ENCODE measurements at regions not wholly inside any gene's neighbourhood (a gene's known extent, or its start where the extent isn't known, plus 50 kb on each side); places are given as distances from the start of the nearest gene placed in this dataset.

DNA sequence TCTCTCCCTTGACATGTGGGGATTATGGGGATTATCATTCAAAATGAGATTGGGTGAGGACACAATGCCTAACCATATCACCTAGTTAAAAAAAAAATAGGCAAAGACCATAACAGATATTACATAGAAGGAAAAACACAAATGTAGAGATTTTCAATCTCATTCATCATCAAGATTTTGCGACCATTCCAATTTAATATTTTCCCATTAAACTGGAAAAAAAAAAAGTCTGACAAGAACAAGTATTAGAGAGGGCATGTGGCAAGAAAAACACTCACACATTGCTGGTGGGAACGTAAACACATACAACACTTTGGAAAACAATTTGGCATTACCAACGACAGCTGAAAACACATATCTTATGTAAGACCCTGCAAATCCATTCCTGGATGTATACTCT is 71.0 kb upstream of the MYCN start:
- no peaks in the 10 kb centered on the region for H3K9me3 ChIP-seq (ENCODE audit: control insufficient read depth, insufficient read depth, low read depth, low read length)
- TF ChIP-seq BCL11A (tag by site-specific recombination; IDR thresholded peaks at IDR 0.05; ENCODE audit: low read depth) (no peak), ZNF549 (tag by site-specific recombination; IDR thresholded peaks at IDR 0.05) (no peak), ZNF561 (tag by site-specific recombination; IDR thresholded peaks at IDR 0.05; ENCODE audit: borderline replicate concordance) (no peak), ZSCAN30 (tag by site-specific recombination; IDR thresholded peaks at IDR 0.05) (no peak), GLIS1 (tag by site-specific recombination; IDR thresholded peaks at IDR 0.05) (no peak), ZNF423 (tag by site-specific recombination; IDR thresholded peaks at IDR 0.05) (no peak), ZNF341 (tag by site-specific recombination; IDR thresholded peaks at IDR 0.05; ENCODE audit: low read depth) (no peak)
- TF ChIP-seq, protein P1, sequence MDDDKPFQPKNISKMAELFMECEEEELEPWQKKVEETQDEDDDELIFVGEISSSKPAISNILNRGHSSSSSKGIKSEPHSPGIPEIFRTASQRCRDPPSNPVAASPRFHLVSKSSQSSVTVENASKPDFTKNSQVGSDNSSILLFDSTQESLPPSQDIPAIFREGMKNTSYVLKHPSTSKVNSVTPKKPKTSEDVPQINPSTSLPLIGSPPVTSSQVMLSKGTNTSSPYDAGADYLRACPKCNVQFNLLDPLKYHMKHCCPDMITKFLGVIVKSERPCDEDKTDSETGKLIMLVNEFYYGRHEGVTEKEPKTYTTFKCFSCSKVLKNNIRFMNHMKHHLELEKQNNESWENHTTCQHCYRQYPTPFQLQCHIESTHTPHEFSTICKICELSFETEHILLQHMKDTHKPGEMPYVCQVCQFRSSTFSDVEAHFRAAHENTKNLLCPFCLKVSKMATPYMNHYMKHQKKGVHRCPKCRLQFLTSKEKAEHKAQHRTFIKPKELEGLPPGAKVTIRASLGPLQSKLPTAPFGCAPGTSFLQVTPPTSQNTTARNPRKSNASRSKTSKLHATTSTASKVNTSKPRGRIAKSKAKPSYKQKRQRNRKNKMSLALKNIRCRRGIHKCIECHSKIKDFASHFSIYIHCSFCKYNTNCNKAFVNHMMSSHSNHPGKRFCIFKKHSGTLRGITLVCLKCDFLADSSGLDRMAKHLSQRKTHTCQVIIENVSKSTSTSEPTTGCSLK (tag by site-specific recombination; IDR thresholded peaks at IDR 0.05) = no peak
- TF ChIP-seq, protein P2, sequence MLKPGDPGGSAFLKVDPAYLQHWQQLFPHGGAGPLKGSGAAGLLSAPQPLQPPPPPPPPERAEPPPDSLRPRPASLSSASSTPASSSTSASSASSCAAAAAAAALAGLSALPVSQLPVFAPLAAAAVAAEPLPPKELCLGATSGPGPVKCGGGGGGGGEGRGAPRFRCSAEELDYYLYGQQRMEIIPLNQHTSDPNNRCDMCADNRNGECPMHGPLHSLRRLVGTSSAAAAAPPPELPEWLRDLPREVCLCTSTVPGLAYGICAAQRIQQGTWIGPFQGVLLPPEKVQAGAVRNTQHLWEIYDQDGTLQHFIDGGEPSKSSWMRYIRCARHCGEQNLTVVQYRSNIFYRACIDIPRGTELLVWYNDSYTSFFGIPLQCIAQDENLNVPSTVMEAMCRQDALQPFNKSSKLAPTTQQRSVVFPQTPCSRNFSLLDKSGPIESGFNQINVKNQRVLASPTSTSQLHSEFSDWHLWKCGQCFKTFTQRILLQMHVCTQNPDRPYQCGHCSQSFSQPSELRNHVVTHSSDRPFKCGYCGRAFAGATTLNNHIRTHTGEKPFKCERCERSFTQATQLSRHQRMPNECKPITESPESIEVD (tag by site-specific recombination; IDR thresholded peaks at IDR 0.05) = no peak
- TF ChIP-seq, protein P3, sequence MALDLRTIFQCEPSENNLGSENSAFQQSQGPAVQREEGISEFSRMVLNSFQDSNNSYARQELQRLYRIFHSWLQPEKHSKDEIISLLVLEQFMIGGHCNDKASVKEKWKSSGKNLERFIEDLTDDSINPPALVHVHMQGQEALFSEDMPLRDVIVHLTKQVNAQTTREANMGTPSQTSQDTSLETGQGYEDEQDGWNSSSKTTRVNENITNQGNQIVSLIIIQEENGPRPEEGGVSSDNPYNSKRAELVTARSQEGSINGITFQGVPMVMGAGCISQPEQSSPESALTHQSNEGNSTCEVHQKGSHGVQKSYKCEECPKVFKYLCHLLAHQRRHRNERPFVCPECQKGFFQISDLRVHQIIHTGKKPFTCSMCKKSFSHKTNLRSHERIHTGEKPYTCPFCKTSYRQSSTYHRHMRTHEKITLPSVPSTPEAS (tag by site-specific recombination; IDR thresholded peaks at IDR 0.05) = no peak
- ChIA-PET CTCF (interaction anchor here (0.6 kb wide), 1 partner anchor 218 kb away, joined by 3 read pairs; no protein-coding TSS in a partner anchor), POLR2A (no interaction called here)
- no peak overlapping the region for H3K4me3 ChIP-seq (ENCODE audit: low read depth, low read length)
- no peak overlapping the region for H3K27ac ChIP-seq (ENCODE audit: extremely low read depth, low read depth, low read length)
- no peaks in the 10 kb centered on the region for H3K36me3 ChIP-seq (ENCODE audit: control insufficient read depth in 2 of 2, insufficient read depth in 1 of 2, low read length in 2 of 2)
- no peaks in the 10 kb centered on the region for H3K4me1 ChIP-seq (ENCODE audit: control insufficient read depth, insufficient read depth, low read length)

DNA sequence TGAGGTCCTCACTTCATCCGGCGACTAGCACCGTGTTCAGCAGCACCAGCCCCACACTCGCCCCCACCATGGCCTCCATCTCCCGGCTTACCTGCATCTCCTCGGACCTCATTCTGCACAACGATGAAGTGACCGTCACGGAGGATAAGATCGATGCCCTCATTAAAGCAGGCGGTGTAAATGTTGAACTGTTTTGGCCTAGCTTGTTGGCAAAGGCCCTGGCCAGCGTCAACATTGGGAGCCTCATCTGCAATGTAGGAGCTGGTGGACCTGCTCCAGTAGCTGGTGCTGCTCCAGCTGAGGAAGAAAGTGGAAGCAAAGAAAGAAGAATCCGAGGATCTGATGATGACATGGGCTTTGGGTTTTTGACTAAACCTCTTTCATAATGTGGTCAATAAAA is 70.5 kb upstream of the MYCN start:
- H3K36me3 ChIP-seq (ENCODE audit: control insufficient read depth in 2 of 2, insufficient read depth in 1 of 2, low read length in 2 of 2) = no peaks in the 10 kb centered on the region
- no peak overlapping the region for H3K4me3 ChIP-seq (ENCODE audit: low read depth, low read length)
- TF ChIP-seq, protein P4, sequence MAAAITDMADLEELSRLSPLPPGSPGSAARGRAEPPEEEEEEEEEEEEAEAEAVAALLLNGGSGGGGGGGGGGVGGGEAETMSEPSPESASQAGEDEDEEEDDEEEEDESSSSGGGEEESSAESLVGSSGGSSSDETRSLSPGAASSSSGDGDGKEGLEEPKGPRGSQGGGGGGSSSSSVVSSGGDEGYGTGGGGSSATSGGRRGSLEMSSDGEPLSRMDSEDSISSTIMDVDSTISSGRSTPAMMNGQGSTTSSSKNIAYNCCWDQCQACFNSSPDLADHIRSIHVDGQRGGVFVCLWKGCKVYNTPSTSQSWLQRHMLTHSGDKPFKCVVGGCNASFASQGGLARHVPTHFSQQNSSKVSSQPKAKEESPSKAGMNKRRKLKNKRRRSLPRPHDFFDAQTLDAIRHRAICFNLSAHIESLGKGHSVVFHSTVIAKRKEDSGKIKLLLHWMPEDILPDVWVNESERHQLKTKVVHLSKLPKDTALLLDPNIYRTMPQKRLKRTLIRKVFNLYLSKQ (tag by site-specific recombination; IDR thresholded peaks at IDR 0.05; ENCODE audit: borderline replicate concordance) = no peak
- TF ChIP-seq SCRT1 (tag by site-specific recombination; IDR thresholded peaks at IDR 0.05; ENCODE audit: borderline replicate concordance) (no peak), BCL11B (tag by site-specific recombination; IDR thresholded peaks at IDR 0.05; ENCODE audit: low read depth) (no peak), RBAK (tag by site-specific recombination; IDR thresholded peaks at IDR 0.05) (no peak), ZNF174 (tag by site-specific recombination; IDR thresholded peaks at IDR 0.05) (no peak), HOXD13 (CRISPR knock-in tag; IDR thresholded peaks at IDR 0.05; ENCODE audit: borderline replicate concordance) (no peak), ZNF600 (tag by site-specific recombination; IDR thresholded peaks at IDR 0.05) (no peak)
- TF ChIP-seq, protein P5, sequence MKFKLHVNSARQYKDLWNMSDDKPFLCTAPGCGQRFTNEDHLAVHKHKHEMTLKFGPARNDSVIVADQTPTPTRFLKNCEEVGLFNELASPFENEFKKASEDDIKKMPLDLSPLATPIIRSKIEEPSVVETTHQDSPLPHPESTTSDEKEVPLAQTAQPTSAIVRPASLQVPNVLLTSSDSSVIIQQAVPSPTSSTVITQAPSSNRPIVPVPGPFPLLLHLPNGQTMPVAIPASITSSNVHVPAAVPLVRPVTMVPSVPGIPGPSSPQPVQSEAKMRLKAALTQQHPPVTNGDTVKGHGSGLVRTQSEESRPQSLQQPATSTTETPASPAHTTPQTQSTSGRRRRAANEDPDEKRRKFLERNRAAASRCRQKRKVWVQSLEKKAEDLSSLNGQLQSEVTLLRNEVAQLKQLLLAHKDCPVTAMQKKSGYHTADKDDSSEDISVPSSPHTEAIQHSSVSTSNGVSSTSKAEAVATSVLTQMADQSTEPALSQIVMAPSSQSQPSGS (tag by site-specific recombination; IDR thresholded peaks at IDR 0.05; ENCODE audit: low read depth) = no peak
- no peaks in the 10 kb centered on the region for H3K9me3 ChIP-seq (ENCODE audit: control insufficient read depth, insufficient read depth, low read depth, low read length)
- CTCF ChIA-PET = interaction anchor here (0.6 kb wide), 1 partner anchor 218 kb away, joined by 3 read pairs; no protein-coding TSS in a partner anchor
- H3K4me1 ChIP-seq (ENCODE audit: control insufficient read depth, insufficient read depth, low read length) = no peaks in the 10 kb centered on the region
- POLR2A ChIA-PET = no interaction called here
- H3K27ac ChIP-seq (ENCODE audit: extremely low read depth, low read depth, low read length) = no peak overlapping the region
